MCF 10A (cell line): ENCODE measurements at regions not wholly inside any gene's neighbourhood (a gene's known extent, or its start where the extent isn't known, plus 50 kb on each side); places are given as distances from the start of the nearest gene placed in this dataset.
A peak's percentile ranks its signal among the peaks of the same experiment; 100 is the strongest.
"Not testable (repeated sequence)": the region's sequence is repeated elsewhere in the genome, so short reads cannot be mapped to it uniquely, and the experiment has no call there.

Experiments used
- BruUV-seq: library from RNA; stranded (reverse); fragments of 400-500 nt; replicated peaks from 2 replicates; lab custom pipeline; 2021; lab: Mats Ljungman, UMichigan
- CTCF ChIA-PET: fragments of 300-600 bp; sonication (Branson Sonifier 250); formaldehyde crosslinking; extraction: SDS; loops from one replicate; lab custom pipeline; 2021; ENCODE audit warnings: antibody characterized with exemption, inconsistent platforms; lab: Yijun Ruan, JAX
- POLR2A ChIA-PET: fragments of 300-600, 350-650 bp; sonication (Branson Sonifier 250); formaldehyde crosslinking; extraction: SDS; loops from one replicate; lab custom pipeline; 2020; ENCODE audit warnings: antibody characterized with exemption, inconsistent platforms; lab: Yijun Ruan, JAX
- DNase-seq: peaks from one replicate; pipeline ENCODE4 v3.0.0-alpha.2; 2018; ENCODE audit not compliant: unreplicated experiment
- H3K27ac Mint-ChIP-seq: one replicate; pipeline ENCODE4 v1.8.0; 2022; ENCODE audit warnings: mild to moderate bottlenecking, low read depth, mixed read lengths; ENCODE audit not compliant: unreplicated experiment
- H3K27me3 Mint-ChIP-seq: one replicate; pipeline ENCODE4 v1.8.0; 2022; ENCODE audit warnings: mixed read lengths; ENCODE audit not compliant: insufficient read depth, unreplicated experiment
- H3K36me3 Mint-ChIP-seq: one replicate; pipeline ENCODE4 v1.8.0; 2022; ENCODE audit warnings: mild to moderate bottlenecking, moderate library complexity, mixed read lengths; ENCODE audit not compliant: insufficient read depth, unreplicated experiment
- H3K4me1 Mint-ChIP-seq: one replicate; pipeline ENCODE4 v1.8.0; 2022; ENCODE audit warnings: mixed read lengths; ENCODE audit not compliant: insufficient read depth, unreplicated experiment
- H3K4me3 Mint-ChIP-seq: one replicate; pipeline ENCODE4 v1.8.0; 2022; ENCODE audit warnings: mild to moderate bottlenecking, moderate library complexity, mixed read lengths; ENCODE audit not compliant: unreplicated experiment
- H3K9me3 Mint-ChIP-seq: one replicate; pipeline ENCODE4 v1.8.0; 2022; ENCODE audit warnings: mixed read lengths; ENCODE audit not compliant: unreplicated experiment
- intact Hi-C: fragments of 100-400 bp; cut with micrococcal nuclease; formaldehyde crosslinking; loops from 2 replicates; pipeline ENCODE4 v1.14.1; 2022
- TF ChIP-seq, protein P1 (sequence below): fragments of 200-600 bp; IDR thresholded peaks from one replicate; pipeline ENCODE4 v1.8.0; 2022; ENCODE audit warnings: antibody characterized with exemption, mild to moderate bottlenecking; ENCODE audit not compliant: unreplicated experiment

DNA sequence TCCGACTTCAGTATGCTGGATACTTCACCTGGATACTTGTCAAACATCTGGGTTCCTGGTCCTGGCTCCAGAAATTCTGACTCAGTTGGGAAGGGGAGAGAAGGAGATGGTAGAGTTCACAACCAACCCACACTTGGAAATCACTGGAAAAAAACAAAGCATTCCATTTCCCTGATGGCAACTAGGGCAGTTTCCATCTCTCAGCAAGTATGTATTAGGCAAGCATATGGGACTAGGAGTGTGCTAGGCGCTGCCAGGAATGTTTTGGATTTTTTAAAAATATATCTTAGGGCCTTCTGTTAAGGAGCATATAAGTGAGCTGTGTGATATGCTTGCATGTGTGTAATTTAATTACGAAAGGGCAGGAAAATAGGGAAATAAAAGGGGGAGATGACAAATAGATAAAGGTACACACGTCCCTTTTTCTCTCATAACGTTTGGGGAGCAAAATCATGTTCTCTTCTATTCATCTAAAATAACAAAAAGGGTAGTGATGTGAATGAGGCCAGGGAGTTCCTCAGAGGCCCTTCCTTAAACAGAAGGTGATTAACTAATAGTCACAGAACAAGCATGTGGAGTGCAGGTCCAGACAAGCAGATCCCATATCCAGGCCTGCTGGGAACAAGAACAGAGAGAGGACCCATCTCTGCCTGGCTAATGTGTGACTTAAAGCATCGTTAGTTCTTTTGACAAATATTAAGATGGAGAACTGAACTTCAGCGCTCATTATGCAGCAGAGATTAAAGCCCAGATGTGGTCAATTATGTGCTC, 64.5 kb upstream of the NFE2L3 start:
- ChIA-PET POLR2A (interaction anchor here (0.6 to 13.7 kb wide), 8 partner anchors 11 to 1056 kb away, joined by 3 to 268 read pairs (median 3); partner anchors contain the start of genes CBX3, HNRNPA2B1 and HOXA5), CTCF (interaction anchor here (0.6 to 6.9 kb wide), 10 partner anchors 9 to 333 kb away, joined by 3 to 123 read pairs (median 4); no protein-coding TSS in a partner anchor)
- Mint-ChIP-seq H3K9me3 (no peaks in the 10 kb centered on the region), H3K27ac (peak overlapping the region; percentile 85), H3K36me3 (no peaks in the 10 kb centered on the region), H3K27me3 (no peaks in the 10 kb centered on the region), H3K4me3 (peak overlapping the region; percentile 2), H3K4me1 (peaks cover 25% of the 10 kb centered on the region)
- BruUV-seq = no TSS peak
- peak; percentile 70 for DNase-seq
- intact Hi-C loops = no loop called here
- TF ChIP-seq, protein P1, sequence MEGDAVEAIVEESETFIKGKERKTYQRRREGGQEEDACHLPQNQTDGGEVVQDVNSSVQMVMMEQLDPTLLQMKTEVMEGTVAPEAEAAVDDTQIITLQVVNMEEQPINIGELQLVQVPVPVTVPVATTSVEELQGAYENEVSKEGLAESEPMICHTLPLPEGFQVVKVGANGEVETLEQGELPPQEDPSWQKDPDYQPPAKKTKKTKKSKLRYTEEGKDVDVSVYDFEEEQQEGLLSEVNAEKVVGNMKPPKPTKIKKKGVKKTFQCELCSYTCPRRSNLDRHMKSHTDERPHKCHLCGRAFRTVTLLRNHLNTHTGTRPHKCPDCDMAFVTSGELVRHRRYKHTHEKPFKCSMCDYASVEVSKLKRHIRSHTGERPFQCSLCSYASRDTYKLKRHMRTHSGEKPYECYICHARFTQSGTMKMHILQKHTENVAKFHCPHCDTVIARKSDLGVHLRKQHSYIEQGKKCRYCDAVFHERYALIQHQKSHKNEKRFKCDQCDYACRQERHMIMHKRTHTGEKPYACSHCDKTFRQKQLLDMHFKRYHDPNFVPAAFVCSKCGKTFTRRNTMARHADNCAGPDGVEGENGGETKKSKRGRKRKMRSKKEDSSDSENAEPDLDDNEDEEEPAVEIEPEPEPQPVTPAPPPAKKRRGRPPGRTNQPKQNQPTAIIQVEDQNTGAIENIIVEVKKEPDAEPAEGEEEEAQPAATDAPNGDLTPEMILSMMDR = no peak

DNA sequence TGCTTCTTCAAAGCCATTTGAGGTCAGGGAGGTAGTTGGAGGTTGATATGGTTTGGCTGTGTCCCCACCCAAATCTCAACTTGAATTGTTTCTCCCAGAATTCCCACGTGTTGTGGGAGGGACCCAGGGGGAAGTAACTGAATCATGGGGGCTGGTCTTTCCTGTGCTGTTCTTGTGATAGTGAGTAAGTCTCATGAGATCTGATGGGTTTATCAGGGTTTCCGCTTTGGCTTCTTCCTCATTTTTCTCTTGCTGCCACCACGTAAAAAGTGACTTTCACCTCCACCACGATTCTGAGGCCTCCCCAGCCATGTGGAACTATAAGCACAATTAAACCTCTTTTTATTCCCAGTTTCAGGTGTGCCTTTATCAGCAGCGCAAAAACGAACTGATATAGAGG, 62.5 kb upstream of the NFE2L3 start:
- H3K27me3 Mint-ChIP-seq, H3K27ac Mint-ChIP-seq, DNase-seq, H3K4me3 Mint-ChIP-seq, intact Hi-C loops, H3K36me3 Mint-ChIP-seq, H3K9me3 Mint-ChIP-seq, BruUV-seq: not testable (repeated sequence)
- ChIA-PET CTCF (interaction anchor here (1.0 to 6.9 kb wide), 14 partner anchors 11 to 276 kb away, joined by 3 to 123 read pairs (median 8); partner anchors contain the start of gene SNX10), POLR2A (interaction anchor here (0.5 to 13.7 kb wide), 7 partner anchors 9 to 196 kb away, joined by 3 to 268 read pairs (median 5); partner anchors contain the start of genes CBX3 and HNRNPA2B1)
- H3K4me1 Mint-ChIP-seq = peaks cover 26% of the 10 kb centered on the region

DNA sequence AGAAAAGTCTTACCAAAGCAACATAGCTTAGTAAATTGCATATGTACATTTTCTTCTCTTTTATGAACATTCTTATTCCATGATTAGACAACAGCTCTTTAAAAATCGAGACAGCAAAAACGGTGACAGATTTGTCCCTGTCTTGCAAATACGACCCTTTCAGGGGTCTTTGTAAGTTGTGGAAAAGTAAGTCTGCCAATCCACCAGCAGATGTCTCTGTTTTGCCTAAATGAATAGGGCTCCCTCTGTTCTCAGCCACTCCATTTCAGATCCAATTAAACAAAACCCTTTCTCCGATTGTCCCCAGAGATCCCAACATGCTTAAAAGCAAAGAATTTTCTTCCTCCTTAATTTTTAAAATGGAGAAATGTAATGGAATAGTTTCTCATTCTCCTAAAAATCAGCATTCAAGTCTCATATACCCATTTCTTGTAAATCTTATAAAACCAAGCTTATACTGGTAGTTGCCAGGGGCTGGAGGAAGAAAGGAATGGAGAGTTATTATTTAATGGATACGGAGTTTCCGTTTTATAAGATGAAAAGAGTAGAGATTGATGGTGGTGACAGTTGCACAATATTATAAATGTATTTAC, 61.0 kb upstream of the NFE2L3 start:
- Mint-ChIP-seq H3K4me3 (no peak overlapping the region), H3K27ac (no peak overlapping the region)
- POLR2A ChIA-PET = interaction anchor here (0.5 to 13.7 kb wide), 13 partner anchors 13 to 1649 kb away, joined by 3 to 268 read pairs (median 4); partner anchors contain the start of genes CBX3 and HNRNPA2B1

DNA sequence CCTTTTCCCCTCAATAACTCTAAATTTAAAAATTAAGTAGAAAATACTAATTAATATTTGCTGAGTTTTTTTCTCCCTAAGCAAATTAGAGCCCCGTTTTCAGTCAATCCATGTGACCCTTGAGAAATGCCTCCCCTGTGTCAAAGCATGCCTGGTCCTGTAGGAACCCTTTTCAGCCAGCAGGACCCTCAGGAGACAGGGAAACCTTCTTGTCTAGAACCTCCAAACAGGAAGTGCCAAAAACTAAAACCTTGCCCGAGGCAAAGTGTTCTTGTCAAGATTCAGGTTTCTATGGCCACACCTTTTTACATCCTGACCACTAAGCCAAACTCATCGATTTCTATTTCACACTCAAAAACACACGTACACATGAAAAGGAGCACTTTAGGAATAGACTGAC, 60.1 kb upstream of the NFE2L3 start:
- intact Hi-C loops = loop anchor here (1.0 to 5.0 kb wide), 6 partner anchors 60 to 575 kb away; partner anchors contain the start of gene NFE2L3
- peak; percentile 50 for DNase-seq
- POLR2A ChIA-PET = interaction anchor here (3.8 to 13.7 kb wide), 3 partner anchors 91 to 105 kb away, joined by 19 to 268 read pairs (median 83); partner anchors contain the start of genes CBX3 and HNRNPA2B1

More for the DNA sequence above, 61.0 kb upstream of the NFE2L3 start:
- Mint-ChIP-seq H3K27me3 (no peaks in the 10 kb centered on the region), H3K36me3 (no peaks in the 10 kb centered on the region), H3K9me3 (no peaks in the 10 kb centered on the region), H3K4me1 (peaks cover 26% of the 10 kb centered on the region)
- CTCF ChIA-PET = interaction anchor here (0.6 to 6.9 kb wide), 60 partner anchors 8 to 1944 kb away, joined by 3 to 123 read pairs (median 4); partner anchors contain the start of genes CBX3, NFE2L3 and SNX10
- peak; percentile 60 for DNase-seq
- no TSS peak for BruUV-seq
- TF ChIP-seq, protein P1 = peak; percentile 78
- intact Hi-C loops = loop anchor here (1.0 to 5.0 kb wide), 6 partner anchors 61 to 576 kb away; partner anchors contain the start of gene NFE2L3

More for the DNA sequence above, 60.1 kb upstream of the NFE2L3 start:
- no TSS peak for BruUV-seq
- H3K27ac Mint-ChIP-seq = no peak overlapping the region
- TF ChIP-seq, protein P1 = no peak
- H3K36me3 Mint-ChIP-seq = no peaks in the 10 kb centered on the region
- no peaks in the 10 kb centered on the region for H3K9me3 Mint-ChIP-seq
- H3K4me3 Mint-ChIP-seq = no peak overlapping the region
- peaks cover 26% of the 10 kb centered on the region for H3K4me1 Mint-ChIP-seq
- H3K27me3 Mint-ChIP-seq = no peaks in the 10 kb centered on the region
- CTCF ChIA-PET = interaction anchor here (0.7 to 6.9 kb wide), 17 partner anchors 10 to 576 kb away, joined by 3 to 123 read pairs (median 6); partner anchors contain the start of genes NFE2L3 and SNX10
